ENCODE measurements at regions not wholly inside any gene's neighbourhood (a gene's known extent, or its start where the extent isn't known, plus 50 kb on each side); places are given as distances from the start of the nearest gene placed in this dataset.
"Not testable (repeated sequence)": the region's sequence is repeated elsewhere in the genome, so short reads cannot be mapped to it uniquely, and the experiment has no call there.

GRCh38 chr6:84916704-84917103 is 152.3 kb upstream of the TBX18 start:
- no peak for FAIRE-seq

GRCh38 chr6:84912472-84913322 is 148.3 kb upstream of the TBX18 start:
- no peak for FAIRE-seq

GRCh38 chr6:84910906-84911607 is 146.7 kb upstream of the TBX18 start:
- FAIRE-seq = no peak

GRCh38 chr6:84908304-84908904 is 144.0 kb upstream of the TBX18 start:
- no peak for FAIRE-seq

- FAIRE-seq = no peak
Observed at GRCh38 chr6:84906514-84906913, 142.1 kb upstream of the TBX18 start.

GRCh38 chr6:84905823-84906222 is 141.4 kb upstream of the TBX18 start:
- FAIRE-seq = no peak

- no peak for FAIRE-seq
Observed at GRCh38 chr6:84902354-84902928, 138.0 kb upstream of the TBX18 start.

- FAIRE-seq = no peak
Observed at GRCh38 chr6:84897988-84898594, 133.7 kb upstream of the TBX18 start.

- no peak for FAIRE-seq
Observed at GRCh38 chr6:84897011-84897410, 132.6 kb upstream of the TBX18 start.

GRCh38 chr6:84892671-84893070 is 128.3 kb upstream of the TBX18 start:
- no peak for FAIRE-seq

- no peak for FAIRE-seq
Observed at GRCh38 chr6:84882768-84883766, 118.7 kb upstream of the TBX18 start.

- not testable (repeated sequence) for FAIRE-seq
Observed at GRCh38 chr6:84879385-84879784, 115.0 kb upstream of the TBX18 start.

GRCh38 chr6:84877515-84878210 is 113.3 kb upstream of the TBX18 start:
- FAIRE-seq = no peak

- FAIRE-seq = no peak
Observed at GRCh38 chr6:84876723-84877514, 112.5 kb upstream of the TBX18 start.

- no peak for FAIRE-seq
Observed at GRCh38 chr6:84872996-84873723, 108.8 kb upstream of the TBX18 start.

- no peak for FAIRE-seq
Observed at GRCh38 chr6:84871925-84872324, 107.5 kb upstream of the TBX18 start.

- no peak for FAIRE-seq
Observed at GRCh38 chr6:84870672-84871071, 106.3 kb upstream of the TBX18 start.

- FAIRE-seq = no peak
Observed at GRCh38 chr6:84868149-84868548, 103.8 kb upstream of the TBX18 start.

GRCh38 chr6:84867521-84867920 is 103.1 kb upstream of the TBX18 start:
- no peak for FAIRE-seq

GRCh38 chr6:84866715-84867114 is 102.3 kb upstream of the TBX18 start:
- no peak for FAIRE-seq
